Heart left ventricle (tissue), 16 donors: ENCODE measurements at regions not wholly inside any gene's neighbourhood (a gene's known extent, or its start where the extent isn't known, plus 50 kb on each side); places are given as distances from the start of the nearest gene placed in this dataset.

Source experiments
- ATAC-seq, 4 donors: fragments of 200-7000 bp; cut with Tn5 transposase; one replicate each; pipeline ENCODE4 v1.9.1; 2020 to 2022; ENCODE audit warnings: moderate library complexity in 4 of 4, mild to moderate bottlenecking in 3 of 4, moderate number of reproducible peaks in 1 of 4
- DNase-seq, 5 donors: peaks; one replicate each; pipeline ENCODE4 v3.0.0-alpha.2; 2020
- H3K27ac ChIP-seq, 12 donors: fragments of 200-600 bp; sonication (generic) in 4 of 12; one replicate each; pipeline versions ENCODE4 v1.5.0 to v1.8.0; 2016 to 2022; ENCODE audit warnings: mild to moderate bottlenecking in 2 of 12
- H3K27me3 ChIP-seq, 9 donors: fragments of 200-600 bp; sonication (generic) in 2 of 9; one replicate each; pipeline versions ENCODE4 v1.5.1 to v1.8.0; 2016 to 2022; ENCODE audit warnings: mild to moderate bottlenecking in 3 of 9
- H3K36me3 ChIP-seq, 9 donors: fragments of 200-600 bp; sonication (generic) in 2 of 9; one replicate each; pipeline versions ENCODE4 v1.5.0 to v1.8.0; 2018 to 2022; ENCODE audit warnings: mild to moderate bottlenecking in 2 of 9
- H3K4me1 ChIP-seq, 12 donors: fragments of 200-600 bp; sonication (generic) in 4 of 12; one replicate each; pipeline versions ENCODE4 v1.5.0 to v1.8.0; 2016 to 2022; ENCODE audit warnings: mild to moderate bottlenecking in 3 of 12
- H3K4me3 ChIP-seq, 12 donors: fragments of 200-600 bp; sonication (generic) in 4 of 12; one replicate each; pipeline versions ENCODE4 v1.5.0 to v1.8.0; 2017 to 2022; ENCODE audit warnings: mild to moderate bottlenecking in 9 of 12, moderate library complexity in 4 of 12
- H3K9me3 ChIP-seq, 12 donors: fragments of 200-600 bp; sonication (generic) in 4 of 12; one replicate each; pipeline versions ENCODE4 v1.5.0 to v1.8.0; 2016 to 2022; ENCODE audit warnings: mild to moderate bottlenecking in 1 of 12
- CTCF ChIP-seq, 12 donors: fragments of 200-600 bp; sonication (generic) in 4 of 12; IDR thresholded peaks; one replicate each; pipeline versions ENCODE4 v1.5.0 to v1.8.0; 2018 to 2022; ENCODE audit warnings: antibody characterized with exemption in 12 of 12, mild to moderate bottlenecking in 5 of 12
- POLR2A ChIP-seq, 2 donors: fragments of 450-650 bp; IDR thresholded peaks; one replicate each; pipeline ENCODE4 v1.6.1; 2017; ENCODE audit warnings: antibody characterized with exemption in 2 of 2, mild to moderate bottlenecking in 2 of 2, moderate library complexity in 2 of 2
- whole genome bisulfite sequencing, 4 donors: extraction: QIAGEN DNeasy Blood & Tissue Kit in 2 of 4; methylation state at CpG; one replicate each; pipeline versions ENCODE4 v1.1.5 to v1.1.7; 2013 to 2018; 5-methylcytosine and 5-hydroxymethylcytosine counted together
- intact Hi-C, 10 donors: fragments of 100-400 bp; cut with DNase I; formaldehyde crosslinking; loops; one replicate each; pipeline versions ENCODE4 v1.11.1 to v1.14.2; 2022
- donor health status: ischemic (EF 13 %, LVEDD 7.1; RV severe dilation, severe dysfunction).
- donor health status: healthy with polysubstance abuse.
- donor health status: DM: no; HTN: yes; CAD: no.
- donor health status: DM: no; HTN: no; CAD: no.
- donor health status: ischemic (EF 25% LVEDD 6.9; RV normal size, moderate dysfunction).
- donor health status: ischemic (EF 25% LVEDD 5.7; RV mildly dilated, moderate dysfunction).
- donor health status: healthy.
- donor health status: DM: yes; HTN: yes; CAD: no.
- donor health status: ischemic (EF 35%, LVEDD 5.7; RV mildly dilated, moderate dysfunction).
- donor health status: nonischemic (EF 11% LVEDD 7.7; RV severe dilation, severe dysfunction).
- donor health status: DM: yes; HTN: yes; CAD: no.
- donor health status: PGD.
- donor health status: ischemic (EF 29% LVEDD 5.4; RV normal size, mild dysfunction).
- donor health status: nonischemic (EF 23%, LVEDD 6.1; RV moderate dilation, normal function).

DNA sequence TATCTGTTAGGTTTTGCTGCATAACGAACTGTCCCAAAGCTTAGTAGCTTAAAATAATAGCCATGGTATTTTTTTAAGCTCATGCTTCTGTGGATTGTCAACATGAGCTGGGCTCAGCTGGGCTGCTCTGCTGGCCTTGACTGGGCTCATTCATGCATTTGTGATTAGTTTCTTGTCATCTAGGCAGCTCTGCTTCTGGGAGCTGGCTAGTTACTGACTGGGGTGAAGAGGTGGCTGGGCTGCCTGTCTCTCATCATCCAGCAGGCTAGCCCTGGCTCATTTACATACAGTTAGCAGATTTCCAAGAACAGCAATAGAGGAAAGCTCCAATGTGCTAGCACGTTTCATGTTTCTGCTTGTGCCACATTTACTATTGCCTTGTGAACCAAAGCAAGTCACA, 165.1 kb upstream of the PCSK2 start:
- no peaks in the 10 kb centered on the region for H3K36me3 ChIP-seq
- H3K4me3 ChIP-seq: no peak overlapping the region
- peaks cover 0 to 22% (median 6%) of the 10 kb centered on the region in 12 donors for H3K9me3 ChIP-seq
- intact Hi-C loops: no loop called here
- no peaks in the 10 kb centered on the region for H3K27me3 ChIP-seq
- WGBS, 4 donors: 28 to 47% (median 42%) methylated on average over 2 of the region's 2 CpGs
- no peaks in the 10 kb centered on the region for H3K4me1 ChIP-seq
- TF ChIP-seq POLR2A (IDR thresholded peaks at IDR 0.05) (no peak), CTCF (IDR thresholded peaks at IDR 0.05) (no peak)
- no peak for ATAC-seq
- DNase-seq: no peak
- H3K27ac ChIP-seq: no peak overlapping the region

GRCh38 chr20:17062712-17063111, 164.1 kb upstream of the PCSK2 start:
- Histone ChIP-seq H3K4me3 (no peak overlapping the region), H3K36me3 (no peaks in the 10 kb centered on the region), H3K27me3 (no peaks in the 10 kb centered on the region), H3K4me1 (no peaks in the 10 kb centered on the region), H3K9me3 (peaks cover 0 to 14% (median 2%) of the 10 kb centered on the region in 12 donors), H3K27ac (no peak overlapping the region)
- TF ChIP-seq POLR2A (IDR thresholded peaks at IDR 0.05) (no peak), CTCF (IDR thresholded peaks at IDR 0.05) (no peak)
- intact Hi-C loops: no loop called here
- DNase-seq: no peak
- 62 to 79% (median 65%) methylated on average over 1 of the region's 1 CpG for WGBS, 4 donors
- ATAC-seq: no peak

DNA sequence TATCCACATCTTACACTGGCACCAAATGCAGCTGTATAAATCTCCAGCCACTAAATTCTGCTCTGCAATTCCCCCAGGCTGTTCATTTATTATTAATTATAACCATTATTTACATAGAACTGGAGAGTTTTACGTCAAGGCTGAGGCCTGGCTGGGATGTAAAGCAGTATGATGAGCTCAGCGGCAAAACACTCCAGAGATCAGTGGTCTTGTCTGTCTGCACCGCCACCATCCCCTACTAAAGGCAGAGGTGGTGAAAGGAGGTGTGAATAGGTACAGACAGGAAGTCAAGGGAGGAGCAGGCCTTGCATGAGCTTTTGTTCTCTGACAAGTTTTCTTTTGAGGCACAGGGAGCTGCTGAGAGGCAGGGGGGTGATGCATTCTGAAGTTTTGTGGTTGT, 159.9 kb upstream of the PCSK2 start:
- no peak overlapping the region for H3K4me3 ChIP-seq
- WGBS, 4 donors: 16 to 33% (median 21%) methylated on average over 3 of the region's 3 CpGs

DNA sequence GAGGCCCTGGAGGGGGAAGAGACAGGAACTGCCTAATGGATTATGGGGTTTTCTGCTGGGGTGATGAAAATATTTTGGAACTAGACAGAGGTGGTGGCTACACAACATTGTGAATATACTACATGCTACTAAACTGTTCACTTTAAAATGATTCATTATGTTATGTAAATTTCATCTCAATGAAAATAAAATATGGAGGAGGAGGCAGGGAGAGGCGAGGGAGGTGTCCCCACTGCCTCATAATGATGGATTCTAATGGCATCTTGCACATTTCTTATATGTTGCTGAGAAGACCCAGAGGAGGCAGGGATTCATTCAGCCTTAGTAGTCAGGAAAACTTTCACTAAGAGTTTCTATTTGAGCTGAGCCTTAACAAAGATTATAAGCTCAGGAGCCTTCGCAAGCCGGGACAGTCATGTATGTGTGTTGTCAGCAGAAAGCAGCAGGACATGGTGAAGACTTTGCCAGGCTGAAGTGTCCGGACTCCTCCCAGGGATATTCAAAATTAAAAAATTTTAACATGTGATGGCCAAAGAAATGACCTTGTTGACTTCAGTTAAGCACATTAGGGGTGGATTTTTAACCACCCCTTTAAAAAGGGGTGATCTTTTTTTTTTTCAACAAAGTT, 158.6 kb upstream of the PCSK2 start:
- DNase-seq (no peak), ATAC-seq (no peak)
- Histone ChIP-seq H3K27ac (no peak overlapping the region), H3K4me3 (no peak overlapping the region), H3K4me1 (no peaks in the 10 kb centered on the region), H3K9me3 (peaks cover 0 to 6% (median 0%) of the 10 kb centered on the region in 12 donors), H3K27me3 (no peaks in the 10 kb centered on the region), H3K36me3 (no peaks in the 10 kb centered on the region)
- intact Hi-C loops: no loop called here
- no peak for TF ChIP-seq POLR2A (IDR thresholded peaks at IDR 0.05)
- TF ChIP-seq CTCF (IDR thresholded peaks at IDR 0.05): no peak
- 76 to 87% (median 83%) methylated on average over 4 of the region's 4 CpGs for WGBS, 4 donors

More for the DNA sequence above, 159.9 kb upstream of the PCSK2 start:
- Histone ChIP-seq H3K36me3 (no peaks in the 10 kb centered on the region), H3K27me3 (no peaks in the 10 kb centered on the region), H3K9me3 (no peaks in the 10 kb centered on the region), H3K4me1 (no peaks in the 10 kb centered on the region), H3K27ac (no peak overlapping the region)
- intact Hi-C loops: no loop called here
- TF ChIP-seq POLR2A (IDR thresholded peaks at IDR 0.05) (no peak), CTCF (IDR thresholded peaks at IDR 0.05) (no peak)
- no peak for DNase-seq
- ATAC-seq: no peak
